ENCODE measurements at regions not wholly inside any gene's neighbourhood (a gene's known extent, or its start where the extent isn't known, plus 50 kb on each side); places are given as distances from the start of the nearest gene placed in this dataset.

DNA sequence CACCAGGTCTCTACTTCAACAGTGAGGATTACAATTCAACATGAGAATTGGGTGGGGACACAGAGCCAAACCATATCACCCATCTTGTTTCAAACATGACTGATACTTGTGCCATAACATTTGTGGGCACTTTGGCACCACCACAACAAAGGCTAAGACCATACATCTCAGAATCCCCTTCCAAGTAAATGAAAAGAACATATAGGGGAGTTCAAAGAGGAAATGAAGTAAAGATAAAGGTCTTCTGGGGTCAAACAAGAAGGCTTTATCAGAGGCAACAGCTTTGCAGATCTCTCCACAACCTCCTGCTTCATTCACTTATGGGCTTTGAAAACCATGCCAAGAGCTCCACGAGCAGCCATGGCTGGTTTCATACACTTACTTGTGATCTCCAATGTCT, 122.7 kb downstream of the ANKRD50 start:
- no peak for TF ChIP-seq POLR2A (IDR thresholded peaks at IDR 0.05; ENCODE audit: low read depth, low read length)
- TF ChIP-seq POLR2AphosphoS5 (IDR thresholded peaks at IDR 0.05; ENCODE audit: low read depth, low read length), result no peak

Measured in GM12892 (cell line).